ENCODE measurements at regions not wholly inside any gene's neighbourhood (a gene's known extent, or its start where the extent isn't known, plus 50 kb on each side); places are given as distances from the start of the nearest gene placed in this dataset.

GRCh38 chr2:45330108-45330507 lies 281.0 kb downstream of the SRBD1 start:
- TF ChIP-seq, protein P1, sequence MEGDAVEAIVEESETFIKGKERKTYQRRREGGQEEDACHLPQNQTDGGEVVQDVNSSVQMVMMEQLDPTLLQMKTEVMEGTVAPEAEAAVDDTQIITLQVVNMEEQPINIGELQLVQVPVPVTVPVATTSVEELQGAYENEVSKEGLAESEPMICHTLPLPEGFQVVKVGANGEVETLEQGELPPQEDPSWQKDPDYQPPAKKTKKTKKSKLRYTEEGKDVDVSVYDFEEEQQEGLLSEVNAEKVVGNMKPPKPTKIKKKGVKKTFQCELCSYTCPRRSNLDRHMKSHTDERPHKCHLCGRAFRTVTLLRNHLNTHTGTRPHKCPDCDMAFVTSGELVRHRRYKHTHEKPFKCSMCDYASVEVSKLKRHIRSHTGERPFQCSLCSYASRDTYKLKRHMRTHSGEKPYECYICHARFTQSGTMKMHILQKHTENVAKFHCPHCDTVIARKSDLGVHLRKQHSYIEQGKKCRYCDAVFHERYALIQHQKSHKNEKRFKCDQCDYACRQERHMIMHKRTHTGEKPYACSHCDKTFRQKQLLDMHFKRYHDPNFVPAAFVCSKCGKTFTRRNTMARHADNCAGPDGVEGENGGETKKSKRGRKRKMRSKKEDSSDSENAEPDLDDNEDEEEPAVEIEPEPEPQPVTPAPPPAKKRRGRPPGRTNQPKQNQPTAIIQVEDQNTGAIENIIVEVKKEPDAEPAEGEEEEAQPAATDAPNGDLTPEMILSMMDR (IDR thresholded peaks at IDR 0.05; ENCODE audit: insufficient read depth, low read length, missing control alignments) = no peak
- ChIA-PET CTCF (interaction anchor here (0.7 to 1.7 kb wide), 2 partner anchors 9 to 348 kb away, joined by 3 to 5 read pairs; no protein-coding TSS in a partner anchor), POLR2A (no interaction called here)

GRCh38 chr2:45329045-45329677 lies 281.9 kb downstream of the SRBD1 start:
- TF ChIP-seq, protein P1 (IDR thresholded peaks at IDR 0.05; ENCODE audit: insufficient read depth, low read length, missing control alignments) = no peak
- ChIA-PET POLR2A (no interaction called here), CTCF (interaction anchor here (0.9 to 1.7 kb wide), 3 partner anchors 11 to 348 kb away, joined by 4 to 5 read pairs (median 5); no protein-coding TSS in a partner anchor)
- H3K4me3 ChIP-seq (ENCODE audit: low read depth, low read length) = no peak overlapping the region
- no peak for DNase-seq (ENCODE audit: low read depth, low spot score)

More at GRCh38 chr2:45330108-45330507, 281.0 kb downstream of the SRBD1 start:
- no peak overlapping the region for H3K4me3 ChIP-seq (ENCODE audit: low read depth, low read length)
- no peak for DNase-seq (ENCODE audit: low read depth, low spot score)

GRCh38 chr2:45328264-45328870 lies 282.7 kb downstream of the SRBD1 start:
- no peak for DNase-seq (ENCODE audit: low read depth, low spot score)
- no peak overlapping the region for H3K4me3 ChIP-seq (ENCODE audit: low read depth, low read length)
- POLR2A ChIA-PET = no interaction called here
- CTCF ChIA-PET = interaction anchor here (0.9 to 1.2 kb wide), 2 partner anchors 10 to 18 kb away, joined by 4 to 5 read pairs; no protein-coding TSS in a partner anchor
- TF ChIP-seq, protein P1 (IDR thresholded peaks at IDR 0.05; ENCODE audit: insufficient read depth, low read length, missing control alignments) = no peak

DNA sequence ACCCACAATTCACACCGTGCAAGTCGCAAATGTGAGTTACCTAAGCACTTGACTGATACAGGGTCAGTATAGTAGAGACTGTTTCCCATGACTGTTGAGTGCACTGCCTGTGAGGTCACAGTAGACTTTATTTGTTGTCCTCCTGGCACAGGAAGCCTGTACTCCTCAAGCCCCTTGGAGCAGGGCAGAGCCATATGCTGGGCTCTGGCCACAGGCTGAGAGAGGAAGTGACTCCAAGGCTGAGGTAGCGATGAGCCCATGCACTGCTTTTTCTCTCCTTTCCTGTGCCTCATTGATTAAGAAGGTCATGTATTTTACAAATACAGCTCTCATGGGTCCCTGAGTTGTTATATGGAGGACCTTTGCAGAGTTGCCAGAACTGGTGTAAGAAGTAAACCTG lies 287.7 kb downstream of the SRBD1 start:
- H3K4me3 ChIP-seq (ENCODE audit: low read depth, low read length) = no peak overlapping the region
- CTCF ChIA-PET = no interaction called here
- TF ChIP-seq, protein P1 (IDR thresholded peaks at IDR 0.05; ENCODE audit: insufficient read depth, low read length, missing control alignments) = no peak
- no peak for DNase-seq (ENCODE audit: low read depth, low spot score)
- POLR2A ChIA-PET = no interaction called here

DNA sequence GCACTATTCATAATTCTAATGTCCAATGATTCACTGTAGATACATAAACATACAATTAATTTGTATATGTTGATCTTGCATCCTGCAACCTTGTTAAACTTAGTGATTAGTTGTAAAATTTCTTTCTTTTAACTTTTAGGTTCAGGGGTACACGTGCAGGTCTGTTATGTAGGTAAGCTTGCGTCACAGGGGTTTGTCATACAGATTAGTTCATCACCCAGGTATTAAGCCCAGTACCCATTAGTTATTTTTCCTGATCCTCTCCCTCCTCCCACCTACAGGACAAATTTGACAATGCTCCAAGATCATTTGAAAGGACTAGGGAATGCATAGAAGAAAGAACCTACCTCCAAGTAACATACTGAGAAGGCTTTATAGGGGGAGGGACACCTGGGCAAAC lies 290.1 kb downstream of the SRBD1 start:
- TF ChIP-seq, protein P1 (IDR thresholded peaks at IDR 0.05; ENCODE audit: insufficient read depth, low read length, missing control alignments) = no peak
- CTCF ChIA-PET = interaction anchor here (1.2 kb wide), 1 partner anchor 10 kb away, joined by 3 read pairs; no protein-coding TSS in a partner anchor

DNA sequence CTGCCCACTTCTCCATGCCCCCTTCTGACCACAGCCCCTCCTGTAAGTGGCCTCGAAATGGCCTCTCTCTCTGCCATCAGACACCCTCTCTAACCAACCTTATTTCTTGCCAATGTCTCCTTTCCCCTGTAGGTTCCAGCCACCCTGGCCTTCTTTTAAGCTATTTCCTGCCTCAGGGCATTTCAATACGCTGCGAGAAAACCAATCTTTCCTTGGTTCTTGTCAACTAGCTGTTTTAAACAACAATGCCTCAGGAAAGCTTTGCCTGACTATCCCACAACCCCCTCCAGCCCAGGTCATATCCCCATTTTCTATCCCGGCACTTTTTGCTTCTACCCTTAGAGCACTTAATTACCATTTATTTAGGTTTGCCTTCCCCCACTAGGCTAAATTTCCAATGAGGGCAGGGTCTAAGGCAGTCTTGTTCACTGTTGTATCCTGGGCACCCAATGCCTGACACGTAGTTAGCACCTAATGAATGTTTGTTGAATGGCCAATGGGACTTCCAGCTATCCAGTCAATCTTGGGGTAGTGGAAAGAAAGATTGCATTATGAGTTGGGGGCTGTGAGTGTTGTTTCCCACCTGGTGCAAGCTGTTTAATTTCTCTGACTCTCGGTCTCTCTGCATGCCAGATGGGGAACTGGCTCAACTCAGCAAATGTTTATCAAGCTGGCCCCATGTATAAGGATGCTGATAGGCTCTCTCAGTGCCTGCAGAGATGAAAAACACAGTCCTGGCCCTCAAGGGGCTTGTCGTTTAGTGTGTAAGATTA lies 291.2 kb downstream of the SRBD1 start:
- POLR2A ChIA-PET = no interaction called here
- DNase-seq (ENCODE audit: low read depth, low spot score) = no peak
- TF ChIP-seq, protein P1 (IDR thresholded peaks at IDR 0.05; ENCODE audit: insufficient read depth, low read length, missing control alignments) = no peak
- no peak overlapping the region for H3K4me3 ChIP-seq (ENCODE audit: low read depth, low read length)
- CTCF ChIA-PET = interaction anchor here (1.2 kb wide), 1 partner anchor 11 kb away, joined by 3 read pairs; no protein-coding TSS in a partner anchor

More for the DNA sequence above, 290.1 kb downstream of the SRBD1 start:
- POLR2A ChIA-PET = no interaction called here
- no peak for DNase-seq (ENCODE audit: low read depth, low spot score)
- H3K4me3 ChIP-seq (ENCODE audit: low read depth, low read length) = no peak overlapping the region
